ENCODE measurements at regions not wholly inside any gene's neighbourhood (a gene's known extent, or its start where the extent isn't known, plus 50 kb on each side); places are given as distances from the start of the nearest gene placed in this dataset.

- TF ChIP-seq CTCF (IDR thresholded peaks at IDR 0.05; ENCODE audit: borderline replicate concordance, insufficient read depth, low read depth, low read length), result no peak
- no peak overlapping the region for H3K4me3 ChIP-seq (ENCODE audit: low read depth, low read length)
These were observed 60.3 kb upstream of the TP63 start for GRCh38 chr3:189570916-189571315.

- TF ChIP-seq CTCF (IDR thresholded peaks at IDR 0.05; ENCODE audit: borderline replicate concordance, insufficient read depth, low read depth, low read length), result no peak
- no peak overlapping the region for H3K4me3 ChIP-seq (ENCODE audit: low read depth, low read length)
These were observed 58.9 kb upstream of the TP63 start for GRCh38 chr3:189572249-189572648.

DNA sequence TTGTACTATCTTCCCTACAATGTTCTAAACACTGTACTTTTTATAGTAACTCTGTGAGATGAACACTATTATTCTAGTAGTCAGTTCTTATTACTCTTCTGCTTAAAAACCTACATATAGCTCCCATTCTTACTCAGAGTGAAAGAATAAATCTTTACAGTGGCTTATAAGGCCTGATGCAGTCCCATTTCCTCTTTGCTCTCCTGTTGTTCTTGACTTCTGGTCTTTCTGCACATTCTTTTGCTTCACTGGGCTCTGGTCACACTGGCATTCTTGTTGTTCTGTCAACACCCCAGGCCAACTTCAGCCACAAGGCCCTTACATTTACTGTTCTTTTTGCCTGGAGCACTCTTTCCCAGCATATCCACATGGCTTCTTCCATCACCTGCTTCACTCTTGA lies 58.2 kb upstream of the TP63 start:
- no peak overlapping the region for H3K4me3 ChIP-seq (ENCODE audit: low read depth, low read length)
- no peak for TF ChIP-seq CTCF (IDR thresholded peaks at IDR 0.05; ENCODE audit: borderline replicate concordance, insufficient read depth, low read depth, low read length)

GRCh38 chr3:189576486-189576885 lies 54.7 kb upstream of the TP63 start:
- no peak for TF ChIP-seq CTCF (IDR thresholded peaks at IDR 0.05; ENCODE audit: borderline replicate concordance, insufficient read depth, low read depth, low read length)
- no peak overlapping the region for H3K4me3 ChIP-seq (ENCODE audit: low read depth, low read length)

GRCh38 chr3:189577050-189577951 lies 53.9 kb upstream of the TP63 start:
- no peak overlapping the region for H3K4me3 ChIP-seq (ENCODE audit: low read depth, low read length)
- no peak for TF ChIP-seq CTCF (IDR thresholded peaks at IDR 0.05; ENCODE audit: borderline replicate concordance, insufficient read depth, low read depth, low read length)

- no peak overlapping the region for H3K4me3 ChIP-seq (ENCODE audit: low read depth, low read length)
- TF ChIP-seq CTCF (IDR thresholded peaks at IDR 0.05; ENCODE audit: borderline replicate concordance, insufficient read depth, low read depth, low read length), result no peak
These were observed 51.0 kb upstream of the TP63 start for GRCh38 chr3:189580190-189580589.

Measured in GM12875 (cell line).